Stimulated activated CD8-positive, alpha-beta memory T cell treated with anti-CD3 and anti-CD28 coated beads, Interleukin-7, amount 100 ng/mL, for 48 hours (primary cell): ENCODE measurements at regions not wholly inside any gene's neighbourhood (a gene's known extent, or its start where the extent isn't known, plus 50 kb on each side); places are given as distances from the start of the nearest gene placed in this dataset.

ENCODE experiments used
- DNase-seq, 2 donors: peaks; one replicate each; pipeline ENCODE4 v3.0.0-alpha.2; 2020; ENCODE audit warnings: low read depth in 1 of 2; ENCODE audit errors: extremely low read depth in 1 of 2

- DNase-seq: no peak
Measured at GRCh38 chr10:36393801-36394200, 731.6 kb upstream of the ANKRD30A start.

DNA sequence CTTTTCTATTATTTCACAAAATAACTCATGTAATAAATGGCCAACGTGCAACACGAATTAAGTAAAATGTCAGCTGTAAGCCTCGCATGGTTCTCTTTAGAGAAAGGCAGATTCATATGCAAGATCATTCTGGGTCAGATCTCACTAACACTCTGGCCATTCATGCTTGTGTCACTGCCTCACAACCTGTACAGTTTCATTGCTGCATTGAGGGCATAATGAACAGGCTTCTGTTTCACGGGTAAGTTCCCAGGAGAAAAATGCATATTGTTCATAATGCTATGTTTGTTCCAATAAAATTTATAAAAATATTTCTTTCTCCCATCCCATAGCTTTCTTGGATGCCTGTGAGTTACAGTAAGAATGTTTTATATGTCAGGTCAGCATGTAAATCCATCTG lies 734.0 kb upstream of the ANKRD30A start:
- DNase-seq: no peak

GRCh38 chr10:36390221-36390620 lies 735.2 kb upstream of the ANKRD30A start:
- no peak for DNase-seq

- no peak for DNase-seq
Measured at GRCh38 chr10:36388166-36388565, 737.2 kb upstream of the ANKRD30A start.

- no peak for DNase-seq
Measured at GRCh38 chr10:36385693-36386092, 739.7 kb upstream of the ANKRD30A start.

DNA sequence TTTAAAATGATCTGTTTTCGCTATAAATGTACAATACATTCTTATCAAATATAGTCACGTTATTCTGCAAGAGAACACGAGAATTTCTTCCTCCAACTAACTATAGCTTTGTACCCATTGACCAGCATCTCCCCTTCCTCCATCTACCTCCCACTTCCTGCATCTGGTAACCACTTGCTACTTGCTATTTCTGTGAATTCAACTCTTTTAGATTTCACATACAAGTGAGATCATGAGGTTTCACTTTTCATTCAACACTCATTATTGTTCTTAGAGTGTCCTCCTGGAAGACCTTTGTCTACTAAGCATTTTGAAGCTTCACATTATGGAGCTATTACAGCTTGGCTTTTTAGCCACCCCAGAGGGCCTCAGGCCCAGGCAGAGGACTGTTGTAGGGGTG lies 741.3 kb upstream of the FZD8 start:
- DNase-seq: no peak

- no peak for DNase-seq
Measured at GRCh38 chr10:36381748-36382147, 739.7 kb upstream of the FZD8 start.

DNA sequence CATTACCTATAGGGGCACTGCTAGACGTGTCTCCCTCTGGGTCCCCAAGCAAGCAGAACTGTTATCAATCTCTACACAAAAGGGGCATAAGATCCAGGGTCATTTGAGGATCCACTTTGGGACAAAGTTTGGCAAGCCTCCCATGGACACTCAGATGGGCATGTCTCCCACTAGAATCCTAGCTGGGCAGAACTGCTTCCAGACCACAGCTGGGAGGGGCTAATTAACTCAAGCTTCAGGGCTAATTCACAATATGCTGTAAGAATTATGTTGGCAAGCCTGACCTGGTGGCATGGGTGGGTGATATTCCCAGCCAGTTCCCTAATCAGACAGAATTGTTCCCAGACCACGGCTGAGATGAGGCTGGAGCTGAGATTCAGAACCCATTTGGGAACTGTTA lies 738.4 kb upstream of the FZD8 start:
- DNase-seq: no peak

DNA sequence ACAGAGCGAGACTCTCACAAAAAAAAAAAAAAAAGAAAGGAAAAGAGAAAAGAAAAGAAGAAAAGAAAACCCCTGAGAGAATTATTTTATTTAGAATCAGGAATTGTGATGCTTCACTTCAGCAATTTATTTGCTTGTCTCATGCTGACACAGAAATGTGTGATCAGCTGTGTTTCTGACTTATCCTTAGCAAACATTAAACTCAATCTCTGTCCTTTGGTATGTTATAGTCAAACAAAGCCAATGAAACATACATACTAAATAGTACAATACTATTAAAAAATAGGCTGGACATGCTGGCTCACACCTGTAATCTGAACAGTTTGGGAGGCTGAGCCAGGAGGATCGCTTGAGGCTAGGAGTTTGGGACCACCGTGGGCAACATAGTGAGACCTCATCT lies 733.0 kb upstream of the FZD8 start:
- no peak for DNase-seq

DNA sequence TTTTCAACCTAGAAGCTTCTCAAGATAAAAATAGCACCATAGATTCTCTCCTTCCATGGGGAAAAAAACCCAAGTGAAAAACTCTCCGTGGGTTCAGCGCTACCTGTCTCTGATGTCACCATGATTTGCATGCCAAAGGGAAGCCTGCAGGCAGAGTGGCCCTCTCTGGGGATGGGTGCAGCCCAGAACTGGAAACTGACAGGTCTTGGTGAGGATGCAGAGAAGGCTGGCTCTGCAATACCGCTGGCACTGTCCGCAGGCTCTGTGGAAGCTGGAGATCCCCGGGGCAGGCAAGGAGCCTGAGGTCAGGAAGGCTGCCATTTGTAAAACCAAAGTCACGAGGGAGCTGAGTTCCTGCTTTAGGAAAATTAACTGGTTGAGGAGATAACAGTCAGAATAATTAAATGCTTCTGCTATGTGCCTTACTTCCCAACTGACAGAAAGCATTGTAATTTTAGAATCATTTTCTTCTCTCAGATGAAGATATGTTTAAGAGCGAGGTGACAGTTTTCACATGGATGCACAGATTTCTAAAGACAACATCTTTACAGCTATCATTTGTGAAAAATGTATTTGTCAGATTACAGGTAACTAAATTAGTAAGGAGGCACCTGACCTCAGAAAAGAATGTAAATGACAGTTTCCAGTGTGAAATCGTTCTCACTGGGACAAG lies 731.5 kb upstream of the FZD8 start:
- no peak for DNase-seq

DNA sequence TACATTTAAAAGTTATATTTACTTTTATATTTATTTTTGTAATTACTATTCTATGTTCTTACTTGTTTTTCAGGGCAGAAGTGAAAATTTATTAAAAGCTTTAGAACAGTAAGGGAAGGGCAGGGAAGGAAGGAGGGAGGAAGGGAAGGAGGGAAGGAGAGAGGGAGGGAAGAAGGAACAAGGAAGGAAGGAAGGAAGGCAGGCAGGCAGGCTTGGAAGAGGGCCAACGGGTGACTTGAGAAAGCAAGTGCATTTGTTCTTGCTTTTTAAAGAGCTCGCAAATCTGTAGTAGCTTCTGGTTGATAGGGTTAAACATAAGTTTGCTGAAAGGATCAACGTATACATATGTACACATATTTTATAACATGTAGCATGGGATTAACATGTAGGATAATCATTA lies 725.3 kb upstream of the FZD8 start:
- DNase-seq: no peak

- DNase-seq: no peak
Measured at GRCh38 chr10:36366843-36367242, 724.7 kb upstream of the FZD8 start.

GRCh38 chr10:36366065-36366464 lies 724.0 kb upstream of the FZD8 start:
- no peak for DNase-seq

DNA sequence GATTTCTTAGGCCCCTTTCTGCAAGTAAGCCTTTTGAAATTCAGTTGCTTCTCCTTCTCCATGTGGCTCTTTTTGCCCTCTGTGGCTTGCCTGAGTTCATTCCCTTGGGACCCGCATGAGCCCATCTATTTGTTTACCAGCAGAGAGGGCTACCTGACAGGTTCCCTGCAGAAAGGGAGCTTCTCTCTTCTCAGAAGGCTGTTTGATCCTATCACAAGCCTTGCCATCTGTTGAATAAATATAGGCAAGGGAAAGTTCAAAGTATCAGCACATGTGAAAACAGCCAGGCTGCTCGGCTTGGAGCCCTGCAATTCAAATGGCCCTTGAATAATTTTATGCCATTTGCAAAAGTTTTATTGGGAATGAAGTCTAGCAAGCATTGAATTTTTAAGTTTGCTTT lies 720.2 kb upstream of the FZD8 start:
- DNase-seq: no peak

DNA sequence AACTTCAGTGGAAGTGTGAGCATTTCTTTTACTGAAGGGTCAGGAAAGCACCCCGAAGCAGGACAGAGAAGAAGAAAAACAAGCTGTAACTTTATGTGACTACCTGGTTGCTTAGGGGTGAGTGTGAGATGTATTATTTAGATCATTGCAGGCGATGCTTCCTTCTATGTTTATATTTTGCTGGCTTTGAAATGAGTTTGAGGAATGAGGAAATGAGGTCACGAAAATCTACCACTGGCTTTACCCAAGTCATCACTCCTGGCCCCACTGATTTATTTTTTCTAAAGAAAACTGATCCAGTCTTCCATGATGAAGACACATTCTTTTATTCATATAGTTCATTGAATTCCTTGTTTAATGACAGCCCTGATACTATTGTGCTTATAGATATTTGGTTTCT lies 716.6 kb upstream of the FZD8 start:
- no peak for DNase-seq

DNA sequence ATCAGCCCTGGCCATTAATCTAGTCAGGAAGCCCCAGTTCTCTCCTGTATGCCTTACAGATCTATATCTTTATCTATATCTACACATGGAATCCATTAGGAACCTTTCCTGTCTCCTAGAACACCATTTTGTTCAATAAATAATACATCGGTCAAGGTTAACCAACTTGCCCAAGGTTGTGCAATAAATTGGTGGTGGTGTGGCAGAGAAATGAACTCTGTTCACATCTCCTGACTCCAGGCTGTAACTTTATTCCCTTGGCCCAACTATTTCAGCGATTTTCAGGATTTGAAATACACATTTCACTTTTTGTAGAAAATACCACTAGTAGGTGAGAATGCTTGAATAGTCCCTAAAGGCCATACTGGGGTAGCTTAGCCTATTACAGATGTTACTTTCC lies 712.5 kb upstream of the FZD8 start:
- no peak for DNase-seq

DNA sequence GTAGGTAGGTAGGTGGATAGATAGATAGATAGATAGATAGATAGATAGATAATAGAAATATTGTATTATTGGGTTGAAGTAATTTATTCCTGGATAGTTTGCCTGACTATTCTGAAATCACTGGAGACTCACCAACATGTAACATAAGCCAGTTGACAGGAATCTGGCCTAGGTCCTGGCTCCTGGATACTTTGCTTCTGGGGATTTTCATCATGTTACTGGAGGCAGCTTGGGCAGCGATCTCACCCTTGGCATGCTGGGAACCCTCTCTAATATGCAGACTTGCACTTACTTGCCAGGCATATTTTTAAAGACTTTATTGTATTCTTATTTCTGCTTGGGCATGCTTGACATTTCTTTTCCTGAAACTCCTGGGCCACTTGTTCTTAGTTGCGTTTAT lies 709.1 kb upstream of the FZD8 start:
- no peak for DNase-seq

DNA sequence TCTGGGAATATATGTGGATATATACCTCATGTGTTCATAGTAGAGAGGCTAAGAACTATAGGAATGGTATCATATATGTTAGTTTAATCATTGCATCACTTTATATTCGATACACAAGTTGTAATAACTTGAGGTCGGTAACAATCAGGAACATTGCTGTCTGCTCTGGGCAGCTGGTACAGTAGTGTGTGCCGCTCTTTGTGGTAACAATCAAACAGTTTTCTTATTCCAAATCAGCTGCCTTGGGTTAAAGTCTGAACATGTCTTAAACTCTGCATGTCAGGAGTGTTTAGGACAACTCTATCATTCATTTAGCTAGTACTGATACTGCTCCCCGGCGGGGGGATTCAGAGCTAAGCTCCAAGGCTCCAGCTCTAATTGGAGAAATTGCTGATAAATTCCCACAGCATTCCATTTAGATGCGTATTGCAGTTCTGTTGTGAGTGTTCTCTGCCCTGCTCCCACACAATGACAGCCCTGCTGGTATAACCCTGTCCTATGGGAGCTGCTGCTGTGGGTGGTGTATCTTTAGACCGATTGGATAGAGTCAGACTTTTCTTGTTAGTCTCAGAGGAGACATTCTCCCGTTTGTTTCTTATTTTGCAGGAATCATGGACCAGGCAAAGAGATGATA lies 707.5 kb upstream of the FZD8 start:
- DNase-seq: no peak

- no peak for DNase-seq
Measured at GRCh38 chr10:36345807-36346206, 703.7 kb upstream of the FZD8 start.

DNA sequence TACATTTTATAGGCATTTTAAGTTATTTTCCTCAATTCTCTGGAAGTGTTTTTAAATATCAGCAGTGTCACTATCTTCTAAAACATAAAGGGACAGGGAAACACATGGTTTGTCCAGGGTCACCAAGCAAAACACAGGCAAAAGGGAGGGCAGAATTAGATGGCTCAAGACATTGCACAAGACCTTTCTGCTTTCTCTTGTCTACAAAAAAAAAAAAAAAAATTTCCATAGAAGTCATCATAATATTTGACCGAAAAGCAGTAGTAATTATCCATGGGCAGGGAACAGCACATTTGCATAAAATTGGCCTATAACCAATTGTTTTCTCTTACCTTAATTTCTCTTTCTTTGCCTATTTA lies 703.1 kb upstream of the FZD8 start:
- DNase-seq: no peak

GRCh38 chr10:36344240-36345174 lies 702.4 kb upstream of the FZD8 start:
- DNase-seq: no peak

DNA sequence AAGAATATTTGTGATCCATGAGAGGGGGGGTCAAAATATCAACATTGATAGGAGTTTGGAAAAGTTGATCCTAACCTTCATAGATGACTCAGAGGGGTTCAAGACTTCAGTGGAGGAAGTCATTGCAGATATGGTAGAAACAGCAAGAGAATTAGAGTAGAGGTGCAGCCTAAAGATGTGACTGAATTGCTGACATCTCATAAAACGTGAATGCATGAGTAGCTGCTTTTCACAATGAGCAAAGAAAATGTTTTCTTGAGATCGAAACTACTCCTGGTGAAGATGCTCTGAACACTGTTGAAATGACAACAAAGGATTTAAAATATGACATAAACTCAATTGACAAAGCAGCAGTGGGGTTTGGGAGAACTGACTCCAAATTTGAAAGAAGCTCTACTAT lies 700.7 kb upstream of the FZD8 start:
- DNase-seq: no peak
